ENCODE measurements at regions not wholly inside any gene's neighbourhood (a gene's known extent, or its start where the extent isn't known, plus 50 kb on each side); places are given as distances from the start of the nearest gene placed in this dataset.

DNA sequence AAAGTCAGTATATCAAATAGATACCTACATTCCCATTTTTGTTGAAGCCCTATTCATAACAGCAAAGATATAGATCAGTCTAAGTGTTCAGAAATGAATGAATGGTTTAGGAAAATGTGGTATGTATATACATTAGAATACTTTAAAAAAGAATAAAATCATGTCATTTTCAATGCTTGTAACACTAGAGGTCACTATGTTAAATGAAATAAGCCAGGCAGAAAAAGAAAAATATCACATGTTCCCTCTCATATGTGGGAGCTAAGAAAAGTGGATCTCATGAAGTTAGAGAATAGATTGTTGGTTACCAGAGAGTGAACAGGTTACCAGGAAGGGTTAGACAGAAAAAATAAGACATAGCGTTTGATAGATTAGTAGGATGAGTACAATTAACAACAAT lies 1111.0 kb upstream of the SLC39A10 start:
- TF ChIP-seq, protein P1, sequence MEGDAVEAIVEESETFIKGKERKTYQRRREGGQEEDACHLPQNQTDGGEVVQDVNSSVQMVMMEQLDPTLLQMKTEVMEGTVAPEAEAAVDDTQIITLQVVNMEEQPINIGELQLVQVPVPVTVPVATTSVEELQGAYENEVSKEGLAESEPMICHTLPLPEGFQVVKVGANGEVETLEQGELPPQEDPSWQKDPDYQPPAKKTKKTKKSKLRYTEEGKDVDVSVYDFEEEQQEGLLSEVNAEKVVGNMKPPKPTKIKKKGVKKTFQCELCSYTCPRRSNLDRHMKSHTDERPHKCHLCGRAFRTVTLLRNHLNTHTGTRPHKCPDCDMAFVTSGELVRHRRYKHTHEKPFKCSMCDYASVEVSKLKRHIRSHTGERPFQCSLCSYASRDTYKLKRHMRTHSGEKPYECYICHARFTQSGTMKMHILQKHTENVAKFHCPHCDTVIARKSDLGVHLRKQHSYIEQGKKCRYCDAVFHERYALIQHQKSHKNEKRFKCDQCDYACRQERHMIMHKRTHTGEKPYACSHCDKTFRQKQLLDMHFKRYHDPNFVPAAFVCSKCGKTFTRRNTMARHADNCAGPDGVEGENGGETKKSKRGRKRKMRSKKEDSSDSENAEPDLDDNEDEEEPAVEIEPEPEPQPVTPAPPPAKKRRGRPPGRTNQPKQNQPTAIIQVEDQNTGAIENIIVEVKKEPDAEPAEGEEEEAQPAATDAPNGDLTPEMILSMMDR (conservative IDR thresholded peaks at IDR 0.05; ENCODE audit: low read length): peak; percentile 68
- no peak for TF ChIP-seq EZH2phosphoT487 (IDR thresholded peaks at IDR 0.05; ENCODE audit: borderline replicate concordance, low read depth, low read length)
